ENCODE measurements at regions not wholly inside any gene's neighbourhood (a gene's known extent, or its start where the extent isn't known, plus 50 kb on each side); places are given as distances from the start of the nearest gene placed in this dataset.

- no peak for DNase-seq
- H3K4me2 ChIP-seq (ENCODE audit: low read depth, low read length) = no peak overlapping the region
- no peak overlapping the region for H2AFZ ChIP-seq (ENCODE audit: low read length)
- H3K9me2 ChIP-seq (replicated peaks; ENCODE audit: insufficient read depth, low read length) = no peaks in the 10 kb centered on the region
- TF ChIP-seq CTCF (IDR thresholded peaks at IDR 0.05; ENCODE audit: low read length) (no peak), EZH2 (optimal IDR thresholded peaks at IDR 0.05; ENCODE audit: low read depth, low read length) (no peak), EZH2phosphoT487 (IDR thresholded peaks at IDR 0.05; ENCODE audit: low read length) (no peak)
- H3K9me3 ChIP-seq (replicated peaks; ENCODE audit: insufficient read depth, low read length) = no peaks in the 10 kb centered on the region
- no peaks in the 10 kb centered on the region for H3K36me3 ChIP-seq (replicated peaks; ENCODE audit: insufficient read depth, low read length)
- H3K9ac ChIP-seq (ENCODE audit: low read length) = no peak overlapping the region
- no peaks in the 10 kb centered on the region for H3F3A ChIP-seq (ENCODE audit: insufficient read depth, low read length)
- H3K4me3 ChIP-seq (ENCODE audit: low read length) = no peak overlapping the region
- H3K79me2 ChIP-seq (ENCODE audit: low read length) = no peaks in the 10 kb centered on the region
- no peaks in the 10 kb centered on the region for H4K20me1 ChIP-seq (ENCODE audit: insufficient read depth, low read length)
- H3K4me1 ChIP-seq (ENCODE audit: low read length) = no peaks in the 10 kb centered on the region
- H3K27ac ChIP-seq (ENCODE audit: low read length) = no peak overlapping the region
- H3K27me3 ChIP-seq (replicated peaks; ENCODE audit: insufficient read depth, low read length) = no peaks in the 10 kb centered on the region
These were observed 50.3 kb upstream of the ITGA11 start for GRCh38 chr15:68482246-68482645.

- Histone ChIP-seq H3K9ac (ENCODE audit: low read length) (no peak overlapping the region), H3K4me2 (ENCODE audit: low read depth, low read length) (no peak overlapping the region), H3K36me3 (replicated peaks; ENCODE audit: insufficient read depth, low read length) (no peaks in the 10 kb centered on the region), H2AFZ (ENCODE audit: low read length) (no peak overlapping the region), H4K20me1 (ENCODE audit: insufficient read depth, low read length) (no peaks in the 10 kb centered on the region), H3K4me3 (ENCODE audit: low read length) (no peak overlapping the region), H3K4me1 (ENCODE audit: low read length) (no peaks in the 10 kb centered on the region), H3K27ac (ENCODE audit: low read length) (no peak overlapping the region), H3K27me3 (replicated peaks; ENCODE audit: insufficient read depth, low read length) (no peaks in the 10 kb centered on the region), H3K9me3 (replicated peaks; ENCODE audit: insufficient read depth, low read length) (no peaks in the 10 kb centered on the region), H3K79me2 (ENCODE audit: low read length) (no peaks in the 10 kb centered on the region), H3F3A (ENCODE audit: insufficient read depth, low read length) (no peaks in the 10 kb centered on the region), H3K9me2 (replicated peaks; ENCODE audit: insufficient read depth, low read length) (no peaks in the 10 kb centered on the region)
- DNase-seq = no peak
- TF ChIP-seq EZH2 (optimal IDR thresholded peaks at IDR 0.05; ENCODE audit: low read depth, low read length) (no peak), EZH2phosphoT487 (IDR thresholded peaks at IDR 0.05; ENCODE audit: low read length) (no peak), CTCF (IDR thresholded peaks at IDR 0.05; ENCODE audit: low read length) (no peak)
These were observed 51.2 kb upstream of the ITGA11 start for GRCh38 chr15:68483165-68483564.

- Histone ChIP-seq H3K27me3 (replicated peaks; ENCODE audit: insufficient read depth, low read length) (no peaks in the 10 kb centered on the region), H3K4me3 (ENCODE audit: low read length) (no peak overlapping the region), H3F3A (ENCODE audit: insufficient read depth, low read length) (no peaks in the 10 kb centered on the region), H3K79me2 (ENCODE audit: low read length) (no peaks in the 10 kb centered on the region), H3K9me3 (replicated peaks; ENCODE audit: insufficient read depth, low read length) (no peaks in the 10 kb centered on the region), H3K36me3 (replicated peaks; ENCODE audit: insufficient read depth, low read length) (no peaks in the 10 kb centered on the region), H3K4me2 (ENCODE audit: low read depth, low read length) (no peak overlapping the region), H3K9me2 (replicated peaks; ENCODE audit: insufficient read depth, low read length) (no peaks in the 10 kb centered on the region), H3K4me1 (ENCODE audit: low read length) (no peaks in the 10 kb centered on the region), H3K27ac (ENCODE audit: low read length) (no peak overlapping the region), H4K20me1 (ENCODE audit: insufficient read depth, low read length) (no peaks in the 10 kb centered on the region), H2AFZ (ENCODE audit: low read length) (no peak overlapping the region), H3K9ac (ENCODE audit: low read length) (no peak overlapping the region)
- DNase-seq = no peak
- no peak for TF ChIP-seq EZH2phosphoT487 (IDR thresholded peaks at IDR 0.05; ENCODE audit: low read length)
- TF ChIP-seq CTCF (IDR thresholded peaks at IDR 0.05; ENCODE audit: low read length) = no peak
- no peak for TF ChIP-seq EZH2 (optimal IDR thresholded peaks at IDR 0.05; ENCODE audit: low read depth, low read length)
These were observed 52.3 kb upstream of the ITGA11 start for GRCh38 chr15:68484220-68484619.
